8988T (cell line): ENCODE measurements at regions not wholly inside any gene's neighbourhood (a gene's known extent, or its start where the extent isn't known, plus 50 kb on each side); places are given as distances from the start of the nearest gene placed in this dataset.
"Not testable (repeated sequence)": the region's sequence is repeated elsewhere in the genome, so short reads cannot be mapped to it uniquely, and the experiment has no call there.

Source experiments
- DNase-seq: peaks from one replicate; pipeline ENCODE4 v3.0.0; 2011

- no peak for DNase-seq
These were observed 198.5 kb upstream of the WSCD1 start for GRCh38 chr17:5871666-5872065.

- no peak for DNase-seq
These were observed 197.3 kb upstream of the WSCD1 start for GRCh38 chr17:5872831-5873230.

- no peak for DNase-seq
These were observed 196.4 kb upstream of the WSCD1 start for GRCh38 chr17:5873781-5874180.

- no peak for DNase-seq
These were observed 195.7 kb upstream of the WSCD1 start for GRCh38 chr17:5874486-5874885.

- DNase-seq: no peak
These were observed 192.8 kb upstream of the WSCD1 start for GRCh38 chr17:5877366-5877765.

GRCh38 chr17:5877948-5878347 lies 192.2 kb upstream of the WSCD1 start:
- no peak for DNase-seq

GRCh38 chr17:5881849-5882248 lies 188.3 kb upstream of the WSCD1 start:
- DNase-seq: no peak

- no peak for DNase-seq
These were observed 186.2 kb upstream of the WSCD1 start for GRCh38 chr17:5883775-5884665.

GRCh38 chr17:5885336-5885735 lies 184.8 kb upstream of the WSCD1 start:
- DNase-seq: no peak

- no peak for DNase-seq
These were observed 181.4 kb upstream of the WSCD1 start for GRCh38 chr17:5888811-5889210.

GRCh38 chr17:5892921-5893675 lies 177.1 kb upstream of the WSCD1 start:
- no peak for DNase-seq

- DNase-seq: no peak
These were observed 176.4 kb upstream of the WSCD1 start for GRCh38 chr17:5893741-5894140.

- DNase-seq: no peak
These were observed 174.9 kb upstream of the WSCD1 start for GRCh38 chr17:5895276-5895675.

GRCh38 chr17:5896215-5896614 lies 174.0 kb upstream of the WSCD1 start:
- no peak for DNase-seq

- DNase-seq: no peak
These were observed 172.8 kb upstream of the WSCD1 start for GRCh38 chr17:5897275-5897911.

- not testable (repeated sequence) for DNase-seq
These were observed 172.2 kb upstream of the WSCD1 start for GRCh38 chr17:5897981-5898380.

- DNase-seq: no peak
These were observed 171.8 kb upstream of the WSCD1 start for GRCh38 chr17:5898406-5898805.

GRCh38 chr17:5899496-5900195 lies 170.5 kb upstream of the WSCD1 start:
- DNase-seq: no peak

- DNase-seq: no peak
These were observed 168.4 kb upstream of the WSCD1 start for GRCh38 chr17:5901731-5902130.

- no peak for DNase-seq
These were observed 167.7 kb upstream of the WSCD1 start for GRCh38 chr17:5902181-5903140.

GRCh38 chr17:5911919-5912318 lies 158.3 kb upstream of the WSCD1 start:
- no peak for DNase-seq

- DNase-seq: no peak
These were observed 157.1 kb upstream of the WSCD1 start for GRCh38 chr17:5913032-5913531.
